Loucy (cell line): ENCODE measurements at regions not wholly inside any gene's neighbourhood (a gene's known extent, or its start where the extent isn't known, plus 50 kb on each side); places are given as distances from the start of the nearest gene placed in this dataset.

Source experiments
- H2AFZ ChIP-seq: fragments of 200-600 bp; sonication (generic); 2 replicates; pipeline ENCODE4 v1.6.0; 2016; ENCODE audit warnings: antibody characterized with exemption, mild to moderate bottlenecking, low read length, moderate library complexity
- H3F3A ChIP-seq: fragments of 200-600 bp; 2 replicates; pipeline ENCODE4 v1.6.0; 2016; ENCODE audit warnings: antibody characterized with exemption, low read depth, mild to moderate bottlenecking
- H3K27me3 ChIP-seq: fragments of 200-600 bp; sonication (generic); 2 replicates; pipeline ENCODE4 v1.6.1; 2014; ENCODE audit warnings: low read length, mild to moderate bottlenecking; ENCODE audit not compliant: insufficient read depth, poor library complexity, severe bottlenecking
- H3K36me3 ChIP-seq: fragments of 200-600 bp; sonication (generic); 2 replicates; pipeline ENCODE4 v1.6.1; 2016; ENCODE audit warnings: low read length; ENCODE audit not compliant: insufficient read depth
- H3K4me1 ChIP-seq: fragments of 200-600 bp; sonication (generic); 2 replicates; pipeline ENCODE4 v1.5.1; 2014; ENCODE audit warnings: low read length, mild to moderate bottlenecking; ENCODE audit not compliant: insufficient read depth, poor library complexity, severe bottlenecking
- H3K4me2 ChIP-seq: fragments of 200-600 bp; sonication (generic); 2 replicates; pipeline ENCODE4 v1.6.0; 2014; ENCODE audit warnings: antibody characterized with exemption, low read length, low read depth, mild to moderate bottlenecking; ENCODE audit not compliant: poor library complexity, severe bottlenecking
- H3K4me3 ChIP-seq: fragments of 200-600 bp; sonication (generic); 2 replicates; pipeline ENCODE4 v1.5.1; 2014; ENCODE audit warnings: low read length, mild to moderate bottlenecking, mixed read lengths; ENCODE audit not compliant: poor library complexity, severe bottlenecking
- H3K79me2 ChIP-seq: fragments of 200-600 bp; sonication (generic); 2 replicates; pipeline ENCODE4 v1.6.1; 2014; ENCODE audit warnings: low read length; ENCODE audit not compliant: insufficient read depth
- H3K9ac ChIP-seq: fragments of 200-600 bp; sonication (generic); 2 replicates; pipeline ENCODE4 v1.6.0; 2014; ENCODE audit warnings: mild to moderate bottlenecking, low read depth, low read length, moderate library complexity; ENCODE audit not compliant: poor library complexity, severe bottlenecking
- H3K9me2 ChIP-seq: fragments of 200-600 bp; sonication (generic); replicated peaks from 2 replicates; pipeline ENCODE4 v1.6.1; 2016; ENCODE audit warnings: low read depth, low read length, mixed read lengths
- H3K9me3 ChIP-seq: fragments of 200-600 bp; sonication (generic); 2 replicates; pipeline ENCODE4 v1.6.1; 2014; ENCODE audit warnings: mild to moderate bottlenecking, antibody characterized with exemption, low read length, low read depth; ENCODE audit not compliant: insufficient read depth
- H4K20me1 ChIP-seq: fragments of 200-600 bp; sonication (generic); 2 replicates; pipeline ENCODE4 v1.6.0; 2014; ENCODE audit warnings: antibody characterized with exemption, low read length, mild to moderate bottlenecking; ENCODE audit not compliant: insufficient read depth, poor library complexity, severe bottlenecking
- EZH2phosphoT487 ChIP-seq: fragments of 200-600 bp; IDR thresholded peaks from 2 replicates; pipeline ENCODE4 v1.6.1; 2018; ENCODE audit warnings: antibody characterized with exemption, mild to moderate bottlenecking, moderate library complexity, borderline replicate concordance
- TF ChIP-seq, protein P1 (sequence below): fragments of 200-600 bp; sonication (generic); conservative IDR thresholded peaks from 2 replicates; pipeline ENCODE4 v1.5.1; 2014; ENCODE audit warnings: mild to moderate bottlenecking, antibody characterized with exemption, low read length

DNA sequence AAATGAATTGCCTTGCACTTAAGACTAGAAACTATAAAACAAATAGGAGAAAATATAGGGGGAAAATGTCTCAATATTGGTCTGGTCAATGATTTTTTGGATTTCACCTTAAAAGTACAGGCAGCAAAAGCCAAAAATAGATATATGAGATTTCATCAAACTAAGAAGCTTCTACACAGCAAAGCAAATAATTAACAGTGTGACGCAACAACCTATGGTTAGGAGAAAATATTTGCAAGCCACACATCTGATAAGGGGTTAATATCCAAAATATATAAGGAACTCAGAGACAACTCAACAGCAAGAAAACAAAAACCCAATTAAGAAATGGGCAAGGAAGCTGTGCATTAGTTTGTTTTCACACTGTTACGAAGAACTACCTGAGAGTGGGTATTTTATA is 89.1 kb downstream of the MAIP1 start:
- TF ChIP-seq, protein P1, sequence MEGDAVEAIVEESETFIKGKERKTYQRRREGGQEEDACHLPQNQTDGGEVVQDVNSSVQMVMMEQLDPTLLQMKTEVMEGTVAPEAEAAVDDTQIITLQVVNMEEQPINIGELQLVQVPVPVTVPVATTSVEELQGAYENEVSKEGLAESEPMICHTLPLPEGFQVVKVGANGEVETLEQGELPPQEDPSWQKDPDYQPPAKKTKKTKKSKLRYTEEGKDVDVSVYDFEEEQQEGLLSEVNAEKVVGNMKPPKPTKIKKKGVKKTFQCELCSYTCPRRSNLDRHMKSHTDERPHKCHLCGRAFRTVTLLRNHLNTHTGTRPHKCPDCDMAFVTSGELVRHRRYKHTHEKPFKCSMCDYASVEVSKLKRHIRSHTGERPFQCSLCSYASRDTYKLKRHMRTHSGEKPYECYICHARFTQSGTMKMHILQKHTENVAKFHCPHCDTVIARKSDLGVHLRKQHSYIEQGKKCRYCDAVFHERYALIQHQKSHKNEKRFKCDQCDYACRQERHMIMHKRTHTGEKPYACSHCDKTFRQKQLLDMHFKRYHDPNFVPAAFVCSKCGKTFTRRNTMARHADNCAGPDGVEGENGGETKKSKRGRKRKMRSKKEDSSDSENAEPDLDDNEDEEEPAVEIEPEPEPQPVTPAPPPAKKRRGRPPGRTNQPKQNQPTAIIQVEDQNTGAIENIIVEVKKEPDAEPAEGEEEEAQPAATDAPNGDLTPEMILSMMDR, result no peak
- no peaks in the 10 kb centered on the region for H3K79me2 ChIP-seq
- no peaks in the 10 kb centered on the region for H3K4me1 ChIP-seq
- no peak overlapping the region for H2AFZ ChIP-seq
- no peaks in the 10 kb centered on the region for H4K20me1 ChIP-seq
- no peaks in the 10 kb centered on the region for H3K36me3 ChIP-seq
- H3F3A ChIP-seq, result no peaks in the 10 kb centered on the region
- H3K4me3 ChIP-seq, result no peak overlapping the region
- no peaks in the 10 kb centered on the region; the same call in 1 of the 2 replicates for H3K9me3 ChIP-seq
- H3K9ac ChIP-seq, result no peak overlapping the region
- H3K4me2 ChIP-seq, result no peak overlapping the region
- H3K27me3 ChIP-seq, result no peaks in the 10 kb centered on the region
- H3K9me2 ChIP-seq, result no peaks in the 10 kb centered on the region

GRCh38 chr2:200048421-200048820 is 93.0 kb downstream of the MAIP1 start:
- H2AFZ ChIP-seq, result no peak overlapping the region
- H3K27me3 ChIP-seq, result no peaks in the 10 kb centered on the region
- no peaks in the 10 kb centered on the region for H3K4me1 ChIP-seq
- no peaks in the 10 kb centered on the region for H3K79me2 ChIP-seq
- H3K4me3 ChIP-seq, result no peak overlapping the region
- H3F3A ChIP-seq, result no peaks in the 10 kb centered on the region
- no peaks in the 10 kb centered on the region; the same call in 1 of the 2 replicates for H3K9me3 ChIP-seq
- no peak overlapping the region for H3K9ac ChIP-seq
- H3K4me2 ChIP-seq, result no peak overlapping the region
- H4K20me1 ChIP-seq, result no peaks in the 10 kb centered on the region
- H3K9me2 ChIP-seq, result no peaks in the 10 kb centered on the region
- TF ChIP-seq EZH2phosphoT487, result no peak
- TF ChIP-seq, protein P1, result no peak
- H3K36me3 ChIP-seq, result no peaks in the 10 kb centered on the region

- H3K9me3 ChIP-seq, result no peaks in the 10 kb centered on the region; the same call in 1 of the 2 replicates
- no peaks in the 10 kb centered on the region for H3K79me2 ChIP-seq
- no peaks in the 10 kb centered on the region for H3K4me1 ChIP-seq
- H2AFZ ChIP-seq, result no peak overlapping the region
- no peak overlapping the region for H3K4me2 ChIP-seq
- H3K4me3 ChIP-seq, result no peak overlapping the region
- H3F3A ChIP-seq, result no peaks in the 10 kb centered on the region
- no peaks in the 10 kb centered on the region for H3K9me2 ChIP-seq
- TF ChIP-seq, protein P1, result no peak
- TF ChIP-seq EZH2phosphoT487, result no peak
- H3K9ac ChIP-seq, result no peak overlapping the region
- no peaks in the 10 kb centered on the region for H4K20me1 ChIP-seq
- no peaks in the 10 kb centered on the region for H3K36me3 ChIP-seq
- H3K27me3 ChIP-seq, result no peaks in the 10 kb centered on the region
These were observed 93.7 kb downstream of the MAIP1 start for GRCh38 chr2:200049086-200049485.
